ENCODE measurements at regions not wholly inside any gene's neighbourhood (a gene's known extent, or its start where the extent isn't known, plus 50 kb on each side); places are given as distances from the start of the nearest gene placed in this dataset.

DNA sequence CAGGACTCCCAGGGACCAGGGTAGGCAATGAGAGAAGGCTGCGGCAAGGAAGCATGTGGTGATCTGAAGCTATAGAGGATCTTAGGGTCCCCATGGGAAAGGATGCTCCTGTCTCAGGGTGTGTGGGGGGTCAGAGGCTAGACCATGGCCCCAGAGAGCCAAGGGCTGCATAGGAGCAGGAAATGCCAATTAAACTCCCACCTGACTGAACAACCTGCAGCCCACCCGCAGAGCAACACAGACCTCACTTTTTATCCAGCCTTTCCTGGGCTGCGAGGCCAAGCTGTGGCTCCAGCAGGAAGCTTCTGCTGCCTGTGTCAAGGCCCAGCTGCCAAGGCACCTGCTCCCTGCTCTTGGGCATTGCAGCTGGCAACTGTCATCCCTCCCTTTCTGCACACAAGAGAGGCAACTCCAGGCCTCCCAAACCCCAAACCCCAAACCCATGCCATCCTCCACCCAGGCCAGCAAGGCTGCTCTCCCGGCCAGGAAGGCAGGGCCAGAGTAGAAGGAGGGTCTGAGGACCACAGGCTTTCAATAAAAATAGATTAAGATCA lies 290.1 kb downstream of the FOXO1 start:
- TF ChIP-seq, protein P1, sequence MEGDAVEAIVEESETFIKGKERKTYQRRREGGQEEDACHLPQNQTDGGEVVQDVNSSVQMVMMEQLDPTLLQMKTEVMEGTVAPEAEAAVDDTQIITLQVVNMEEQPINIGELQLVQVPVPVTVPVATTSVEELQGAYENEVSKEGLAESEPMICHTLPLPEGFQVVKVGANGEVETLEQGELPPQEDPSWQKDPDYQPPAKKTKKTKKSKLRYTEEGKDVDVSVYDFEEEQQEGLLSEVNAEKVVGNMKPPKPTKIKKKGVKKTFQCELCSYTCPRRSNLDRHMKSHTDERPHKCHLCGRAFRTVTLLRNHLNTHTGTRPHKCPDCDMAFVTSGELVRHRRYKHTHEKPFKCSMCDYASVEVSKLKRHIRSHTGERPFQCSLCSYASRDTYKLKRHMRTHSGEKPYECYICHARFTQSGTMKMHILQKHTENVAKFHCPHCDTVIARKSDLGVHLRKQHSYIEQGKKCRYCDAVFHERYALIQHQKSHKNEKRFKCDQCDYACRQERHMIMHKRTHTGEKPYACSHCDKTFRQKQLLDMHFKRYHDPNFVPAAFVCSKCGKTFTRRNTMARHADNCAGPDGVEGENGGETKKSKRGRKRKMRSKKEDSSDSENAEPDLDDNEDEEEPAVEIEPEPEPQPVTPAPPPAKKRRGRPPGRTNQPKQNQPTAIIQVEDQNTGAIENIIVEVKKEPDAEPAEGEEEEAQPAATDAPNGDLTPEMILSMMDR (IDR thresholded peaks at IDR 0.05), result no peak
- no peak for TF ChIP-seq POLR2A (IDR thresholded peaks at IDR 0.05)
